HepG2 (cell line): ENCODE measurements at regions not wholly inside any gene's neighbourhood (a gene's known extent, or its start where the extent isn't known, plus 50 kb on each side); places are given as distances from the start of the nearest gene placed in this dataset.

Experiments
- ATAC-seq: fragments of 200-7000 bp; cut with Tn5 transposase; 3 replicates; pipeline ENCODE4 v1.9.1; 2020; ENCODE audit warnings: mild to moderate bottlenecking, moderate library complexity
- BruUV-seq: library from RNA; stranded (reverse); fragments of 400-500 nt; replicated peaks from 2 replicates; lab custom pipeline; 2021; lab: Mats Ljungman, UMichigan
- CTCF ChIA-PET: fragments of 300-600 bp; formaldehyde crosslinking; extraction: SDS; loops from one replicate; lab custom pipeline; 2021; ENCODE audit warnings: low total read pairs, inconsistent platforms, low intra/inter-chr PET ratio; lab: Yijun Ruan, JAX
- POLR2A ChIA-PET: fragments of 350-600 bp; sonication (Branson Sonifier 250); formaldehyde crosslinking; loops from one replicate; lab custom pipeline; 2020; ENCODE audit warnings: antibody characterized with exemption, inconsistent platforms; lab: Yijun Ruan, JAX
- DNase-seq: peaks from one replicate; pipeline ENCODE4 v3.0.0-alpha.2; 2015; ENCODE audit warnings: low spot score
- FAIRE-seq: peaks from 3 replicates; lab custom pipeline; 2011; peaks lifted over from hg19 to GRCh38; lab: Jason Lieb, UNC
- H2AFZ ChIP-seq: one replicate; pipeline ENCODE4 v1.6.1; 2011; ENCODE audit warnings: low read length, inconsistent platforms
- H3K27ac ChIP-seq: fragments of 300-600 bp; 3 replicates; pipeline ENCODE4 v1.8.0; 2011; ENCODE audit warnings: mixed run types, mild to moderate bottlenecking, mixed read lengths, low read length, inconsistent platforms; ENCODE audit not compliant: insufficient read depth; ENCODE audit errors: extremely low read length
- H3K27me3 ChIP-seq, 2 experiments: fragments of 200-600 bp in 1 of 2; 2 replicates in 1 of 2; 3 replicates in 1 of 2; pipeline versions ENCODE4 v1.6.0 to v1.8.0; 2011; ENCODE audit warnings: low read length in 2 of 2, mild to moderate bottlenecking in 2 of 2, moderate library complexity in 2 of 2, inconsistent platforms in 1 of 2; ENCODE audit not compliant: insufficient read depth in 2 of 2, control insufficient read depth in 1 of 2
- H3K36me3 ChIP-seq, 2 experiments: fragments of 200-600 bp in 1 of 2; replicated peaks in 1 of 2; 2 replicates in 1 of 2; 3 replicates in 1 of 2; pipeline versions ENCODE4 v1.5.1 to v1.8.0; 2011; ENCODE audit warnings: low read length in 2 of 2, inconsistent platforms in 1 of 2; ENCODE audit not compliant: insufficient read depth in 2 of 2, control insufficient read depth in 1 of 2
- H3K4me1 ChIP-seq: 2 replicates; pipeline ENCODE4 v1.5.1; 2012; ENCODE audit warnings: low read length, inconsistent platforms; ENCODE audit not compliant: insufficient read depth
- H3K4me2 ChIP-seq: 2 replicates; pipeline ENCODE4 v1.6.0; 2011; ENCODE audit warnings: low read depth, low read length, inconsistent platforms
- H3K4me3 ChIP-seq, 3 experiments: fragments of 200-600 bp in 1 of 3; sonication (generic), shearing (Covaris generic) in 1 of 3; replicated peaks in 1 of 3; 2 replicates each; pipeline ENCODE4 v1.5.1; 2011 to 2016; ENCODE audit warnings: low read length in 3 of 3, inconsistent platforms in 2 of 3, low read depth in 2 of 3, mild to moderate bottlenecking in 2 of 3, control low read depth in 1 of 3, mixed read lengths in 1 of 3; ENCODE audit not compliant: insufficient read depth in 1 of 3
- H3K79me2 ChIP-seq: one replicate; pipeline ENCODE4 v1.6.1; 2011; ENCODE audit warnings: low read length, inconsistent platforms; ENCODE audit not compliant: insufficient read depth
- H3K9ac ChIP-seq: 2 replicates; pipeline ENCODE4 v1.6.0; 2011; ENCODE audit warnings: mild to moderate bottlenecking, low read depth, low read length, inconsistent platforms; ENCODE audit not compliant: insufficient read depth
- H3K9me3 ChIP-seq: 2 replicates; pipeline ENCODE4 v1.5.1; 2012; ENCODE audit warnings: mild to moderate bottlenecking, low read length
- H4K20me1 ChIP-seq: 2 replicates; pipeline ENCODE4 v1.6.0; 2011; ENCODE audit warnings: inconsistent platforms, mild to moderate bottlenecking, low read length, moderate library complexity; ENCODE audit not compliant: insufficient read depth
- CEBPB ChIP-seq: IDR thresholded peaks from 2 replicates; pipeline ENCODE4 v1.6.1; 2011; ENCODE audit warnings: low read depth, low read length, improper control_type of control experiment, borderline replicate concordance
- DNMT1 ChIP-seq: sonication (generic); formaldehyde crosslinking; IDR thresholded peaks from 2 replicates; pipeline ENCODE4 v1.5.1; 2020; ENCODE audit warnings: mild to moderate bottlenecking, missing genetic modification reagents
- MED1 ChIP-seq: sonication (generic); formaldehyde crosslinking; IDR thresholded peaks from 2 replicates; pipeline ENCODE4 v1.4.0; 2020; ENCODE audit warnings: missing genetic modification reagents
- MTA3 ChIP-seq: sonication (generic); formaldehyde crosslinking; IDR thresholded peaks from 2 replicates; pipeline ENCODE4 v1.4.0; 2020; ENCODE audit warnings: missing genetic modification reagents
- PHF8 ChIP-seq: sonication (generic); formaldehyde crosslinking; IDR thresholded peaks from 2 replicates; pipeline ENCODE4 v1.5.0; 2020; ENCODE audit warnings: missing genetic modification reagents
- SUZ12 ChIP-seq: fragments of 150-350 bp; IDR thresholded peaks from 2 replicates; pipeline ENCODE4 v1.6.1; 2014; ENCODE audit warnings: low read depth, low read length
- TBX2 ChIP-seq: sonication (generic); formaldehyde crosslinking; IDR thresholded peaks from 2 replicates; pipeline ENCODE4 v1.5.0; 2020; ENCODE audit warnings: missing genetic modification reagents, mild to moderate bottlenecking, borderline replicate concordance
- ZKSCAN8 ChIP-seq: IDR thresholded peaks from 2 replicates; pipeline ENCODE4 v1.6.1; 2016; ENCODE audit warnings: borderline replicate concordance, missing genetic modification reagents, missing compliant biosample characterization
- ZNF34 ChIP-seq: sonication (generic); formaldehyde crosslinking; IDR thresholded peaks from 2 replicates; pipeline ENCODE4 v1.4.0; 2020; ENCODE audit warnings: mild to moderate bottlenecking, missing genetic modification reagents, borderline replicate concordance
- ZNF781 ChIP-seq: sonication (generic); formaldehyde crosslinking; IDR thresholded peaks from 2 replicates; pipeline ENCODE4 v1.5.1; 2020; ENCODE audit warnings: borderline replicate concordance, mild to moderate bottlenecking, missing genetic modification reagents; ENCODE audit errors: not compliant biosample characterization
- WGBS: methylation state at CpG from one replicate; pipeline ENCODE4 v1.1.6; 2017; ENCODE audit warnings: low lambda C conversion rate; 5-methylcytosine and 5-hydroxymethylcytosine counted together
- in situ Hi-C: cut with HindIII; loops from 2 replicates; pipeline ENCODE4 v1.10.0; 2017; ENCODE audit warnings: low pct_unique_long_range_greater_than_20kb; ENCODE audit not compliant: extremely low pct_ligation_motif_present
- intact Hi-C: fragments of 100-400 bp; cut with micrococcal nuclease; formaldehyde crosslinking; loops from one replicate; pipeline ENCODE4 v1.10.0; 2022; ENCODE audit not compliant: unreplicated experiment
- TF ChIP-seq, protein P1 (sequence below): sonication (generic); formaldehyde crosslinking; IDR thresholded peaks from 2 replicates; pipeline ENCODE4 v1.4.0; 2020; ENCODE audit warnings: mild to moderate bottlenecking, missing genetic modification reagents, borderline replicate concordance

GRCh38 chr13:81388400-81388799, 1047.5 kb upstream of the SPRY2 start:
- no peak overlapping the region for H3K9ac ChIP-seq
- no peak overlapping the region for H3K4me3 ChIP-seq
- H4K20me1 ChIP-seq, result no peaks in the 10 kb centered on the region
- H3K27ac ChIP-seq, result no peak overlapping the region
- CTCF ChIA-PET, result no interaction called here
- H3K36me3 ChIP-seq, result no peaks in the 10 kb centered on the region
- no peaks in the 10 kb centered on the region for H3K27me3 ChIP-seq
- H3K9me3 ChIP-seq, result no peaks in the 10 kb centered on the region
- no peaks in the 10 kb centered on the region for H3K4me1 ChIP-seq
- POLR2A ChIA-PET, result no interaction called here
- no peak overlapping the region for H3K4me2 ChIP-seq
- BruUV-seq, result no TSS peak
- WGBS, result 0% methylated on average over 1 of the region's 1 CpG
- intact Hi-C loops (no loop called here), in situ Hi-C loops (no loop called here)
- ATAC-seq (no peak), FAIRE-seq (no peak), DNase-seq (no peak)
- H3K79me2 ChIP-seq, result no peaks in the 10 kb centered on the region
- no peak for TF ChIP-seq TBX2 (CRISPR knock-in tag)
- no peak for TF ChIP-seq SUZ12
- no peak for TF ChIP-seq ZKSCAN8 (CRISPR knock-in tag)
- no peak for TF ChIP-seq DNMT1
- TF ChIP-seq MTA3 (CRISPR knock-in tag), result no peak
- TF ChIP-seq ZNF781 (CRISPR knock-in tag), result no peak
- no peak for TF ChIP-seq ZNF34 (CRISPR knock-in tag)
- TF ChIP-seq MED1 (CRISPR knock-in tag), result no peak
- no peak for TF ChIP-seq PHF8 (CRISPR knock-in tag)
- TF ChIP-seq CEBPB, result no peak
- TF ChIP-seq, protein P1, sequence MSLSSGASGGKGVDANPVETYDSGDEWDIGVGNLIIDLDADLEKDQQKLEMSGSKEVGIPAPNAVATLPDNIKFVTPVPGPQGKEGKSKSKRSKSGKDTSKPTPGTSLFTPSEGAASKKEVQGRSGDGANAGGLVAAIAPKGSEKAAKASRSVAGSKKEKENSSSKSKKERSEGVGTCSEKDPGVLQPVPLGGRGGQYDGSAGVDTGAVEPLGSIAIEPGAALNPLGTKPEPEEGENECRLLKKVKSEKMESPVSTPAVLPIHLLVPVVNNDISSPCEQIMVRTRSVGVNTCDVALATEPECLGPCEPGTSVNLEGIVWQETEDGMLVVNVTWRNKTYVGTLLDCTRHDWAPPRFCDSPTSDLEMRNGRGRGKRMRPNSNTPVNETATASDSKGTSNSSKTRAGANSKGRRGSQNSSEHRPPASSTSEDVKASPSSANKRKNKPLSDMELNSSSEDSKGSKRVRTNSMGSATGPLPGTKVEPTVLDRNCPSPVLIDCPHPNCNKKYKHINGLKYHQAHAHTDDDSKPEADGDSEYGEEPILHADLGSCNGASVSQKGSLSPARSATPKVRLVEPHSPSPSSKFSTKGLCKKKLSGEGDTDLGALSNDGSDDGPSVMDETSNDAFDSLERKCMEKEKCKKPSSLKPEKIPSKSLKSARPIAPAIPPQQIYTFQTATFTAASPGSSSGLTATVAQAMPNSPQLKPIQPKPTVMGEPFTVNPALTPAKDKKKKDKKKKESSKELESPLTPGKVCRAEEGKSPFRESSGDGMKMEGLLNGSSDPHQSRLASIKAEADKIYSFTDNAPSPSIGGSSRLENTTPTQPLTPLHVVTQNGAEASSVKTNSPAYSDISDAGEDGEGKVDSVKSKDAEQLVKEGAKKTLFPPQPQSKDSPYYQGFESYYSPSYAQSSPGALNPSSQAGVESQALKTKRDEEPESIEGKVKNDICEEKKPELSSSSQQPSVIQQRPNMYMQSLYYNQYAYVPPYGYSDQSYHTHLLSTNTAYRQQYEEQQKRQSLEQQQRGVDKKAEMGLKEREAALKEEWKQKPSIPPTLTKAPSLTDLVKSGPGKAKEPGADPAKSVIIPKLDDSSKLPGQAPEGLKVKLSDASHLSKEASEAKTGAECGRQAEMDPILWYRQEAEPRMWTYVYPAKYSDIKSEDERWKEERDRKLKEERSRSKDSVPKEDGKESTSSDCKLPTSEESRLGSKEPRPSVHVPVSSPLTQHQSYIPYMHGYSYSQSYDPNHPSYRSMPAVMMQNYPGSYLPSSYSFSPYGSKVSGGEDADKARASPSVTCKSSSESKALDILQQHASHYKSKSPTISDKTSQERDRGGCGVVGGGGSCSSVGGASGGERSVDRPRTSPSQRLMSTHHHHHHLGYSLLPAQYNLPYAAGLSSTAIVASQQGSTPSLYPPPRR (CRISPR knock-in tag), result no peak
- no peak overlapping the region for H2AFZ ChIP-seq
